DND-41 (cell line): ENCODE measurements at regions not wholly inside any gene's neighbourhood (a gene's known extent, or its start where the extent isn't known, plus 50 kb on each side); places are given as distances from the start of the nearest gene placed in this dataset.

Experiments used
- ATAC-seq: fragments of 200-7000 bp; cut with Tn5 transposase; 3 replicates; pipeline ENCODE4 v1.9.1; 2021; ENCODE audit warnings: low read depth; ENCODE audit not compliant: insufficient read depth
- DNase-seq: peaks from one replicate; pipeline ENCODE4 v3.0.0-alpha.2; 2020
- H2AFZ ChIP-seq: 2 replicates; pipeline ENCODE4 v1.6.0; 2012; ENCODE audit warnings: low read depth, low read length
- H3K27ac ChIP-seq: 2 replicates; pipeline ENCODE4 v1.5.1; 2012; ENCODE audit warnings: low read length, inconsistent platforms
- H3K27me3 ChIP-seq: fragments of 200-600 bp; sonication (generic); 2 replicates; pipeline ENCODE4 v1.6.0; 2012; ENCODE audit warnings: low read length, mild to moderate bottlenecking, inconsistent platforms; ENCODE audit not compliant: insufficient read depth, poor library complexity
- H3K36me3 ChIP-seq: 2 replicates; pipeline ENCODE4 v1.5.1; 2012; ENCODE audit warnings: low read length, inconsistent platforms; ENCODE audit not compliant: insufficient read depth
- H3K4me1 ChIP-seq: 2 replicates; pipeline ENCODE4 v1.5.1; 2012; ENCODE audit warnings: mild to moderate bottlenecking, low read length; ENCODE audit not compliant: insufficient read depth
- H3K4me2 ChIP-seq: 2 replicates; pipeline ENCODE4 v1.6.0; 2012; ENCODE audit warnings: mild to moderate bottlenecking, moderate library complexity, low read length, inconsistent platforms; ENCODE audit not compliant: insufficient read depth
- H3K4me3 ChIP-seq, 2 experiments: fragments of 200-600 bp in 1 of 2; shearing (Covaris generic) in 1 of 2; 2 replicates each; pipeline ENCODE4 v1.5.1; 2012 to 2016; ENCODE audit warnings: inconsistent platforms in 2 of 2, low read length in 2 of 2, mild to moderate bottlenecking in 2 of 2, low read depth in 1 of 2, moderate library complexity in 1 of 2
- H3K79me2 ChIP-seq: 2 replicates; pipeline ENCODE4 v1.6.0; 2012; ENCODE audit warnings: low read length, inconsistent platforms; ENCODE audit not compliant: insufficient read depth
- H3K9ac ChIP-seq: 2 replicates; pipeline ENCODE4 v1.6.0; 2012; ENCODE audit warnings: low read depth, mild to moderate bottlenecking, inconsistent platforms, low read length, moderate library complexity
- H3K9me3 ChIP-seq: 2 replicates; pipeline ENCODE4 v1.5.1; 2012; ENCODE audit warnings: low read length, moderate library complexity, mild to moderate bottlenecking, inconsistent platforms; ENCODE audit not compliant: insufficient read depth, severe bottlenecking
- H4K20me1 ChIP-seq: 2 replicates; pipeline ENCODE4 v1.6.0; 2012; ENCODE audit warnings: low read length; ENCODE audit not compliant: insufficient read depth
- CTCF ChIP-seq: IDR thresholded peaks from 2 replicates; pipeline ENCODE4 v1.5.1; 2012; ENCODE audit warnings: borderline replicate concordance, low read length, moderate library complexity, mild to moderate bottlenecking; ENCODE audit not compliant: poor library complexity, severe bottlenecking; ENCODE audit errors: extremely low read depth
- EZH2 ChIP-seq: IDR thresholded peaks from 3 replicates; pipeline ENCODE4 v1.6.1; 2012; ENCODE audit warnings: borderline replicate concordance, low read depth, mild to moderate bottlenecking, moderate library complexity, low read length, inconsistent platforms; ENCODE audit not compliant: severe bottlenecking

GRCh38 chr6:93701526-93701925 lies 282.2 kb upstream of the EPHA7 start:
- Histone ChIP-seq H3K79me2 (no peaks in the 10 kb centered on the region), H3K4me1 (no peaks in the 10 kb centered on the region), H2AFZ (no peak overlapping the region), H3K27ac (no peak overlapping the region), H3K4me3 (no peak overlapping the region), H3K9ac (no peak overlapping the region), H3K9me3 (no peaks in the 10 kb centered on the region), H3K27me3 (no peaks in the 10 kb centered on the region), H3K4me2 (no peak overlapping the region), H3K36me3 (no peaks in the 10 kb centered on the region), H4K20me1 (no peaks in the 10 kb centered on the region)
- DNase-seq (no peak), ATAC-seq (no peak)
- TF ChIP-seq EZH2: no peak
- no peak for TF ChIP-seq CTCF

GRCh38 chr6:93685494-93685893 lies 266.1 kb upstream of the EPHA7 start:
- ATAC-seq: no peak
- no peak for TF ChIP-seq CTCF
- TF ChIP-seq EZH2: no peak
- H3K9me3 ChIP-seq: no peaks in the 10 kb centered on the region

GRCh38 chr6:93684339-93684738 lies 265.0 kb upstream of the EPHA7 start:
- Histone ChIP-seq H3K36me3 (no peaks in the 10 kb centered on the region), H3K9ac (no peak overlapping the region), H3K27ac (no peak overlapping the region), H3K4me1 (no peaks in the 10 kb centered on the region), H2AFZ (no peak overlapping the region), H3K27me3 (no peaks in the 10 kb centered on the region), H3K9me3 (no peaks in the 10 kb centered on the region), H3K4me3 (no peak overlapping the region), H4K20me1 (no peaks in the 10 kb centered on the region), H3K4me2 (no peak overlapping the region), H3K79me2 (no peaks in the 10 kb centered on the region)
- ATAC-seq: no peak
- no peak for DNase-seq
- TF ChIP-seq CTCF: no peak
- no peak for TF ChIP-seq EZH2

More at GRCh38 chr6:93685494-93685893, 266.1 kb upstream of the EPHA7 start:
- Histone ChIP-seq H3K27me3 (no peaks in the 10 kb centered on the region), H3K4me2 (no peak overlapping the region), H3K36me3 (no peaks in the 10 kb centered on the region), H3K9ac (no peak overlapping the region), H3K27ac (no peak overlapping the region), H4K20me1 (no peaks in the 10 kb centered on the region), H3K4me3 (no peak overlapping the region), H3K79me2 (no peaks in the 10 kb centered on the region), H3K4me1 (no peaks in the 10 kb centered on the region), H2AFZ (no peak overlapping the region)
- DNase-seq: no peak

GRCh38 chr6:93679836-93680235 lies 260.5 kb upstream of the EPHA7 start:
- H4K20me1 ChIP-seq: no peaks in the 10 kb centered on the region
- H3K79me2 ChIP-seq: no peaks in the 10 kb centered on the region
- H3K27me3 ChIP-seq: no peaks in the 10 kb centered on the region
- H3K27ac ChIP-seq: no peak overlapping the region
- DNase-seq (no peak), ATAC-seq (no peak)
- H3K9me3 ChIP-seq: no peaks in the 10 kb centered on the region
- TF ChIP-seq CTCF: no peak
- TF ChIP-seq EZH2: no peak
- H3K4me2 ChIP-seq: no peak overlapping the region
- H3K4me1 ChIP-seq: no peaks in the 10 kb centered on the region
- H3K9ac ChIP-seq: no peak overlapping the region
- H3K36me3 ChIP-seq: no peaks in the 10 kb centered on the region
- H2AFZ ChIP-seq: no peak overlapping the region
- H3K4me3 ChIP-seq: no peak overlapping the region
